ENCODE measurements at regions not wholly inside any gene's neighbourhood (a gene's known extent, or its start where the extent isn't known, plus 50 kb on each side); places are given as distances from the start of the nearest gene placed in this dataset.
A peak's percentile ranks its signal among the peaks of the same experiment; 100 is the strongest.

DNA sequence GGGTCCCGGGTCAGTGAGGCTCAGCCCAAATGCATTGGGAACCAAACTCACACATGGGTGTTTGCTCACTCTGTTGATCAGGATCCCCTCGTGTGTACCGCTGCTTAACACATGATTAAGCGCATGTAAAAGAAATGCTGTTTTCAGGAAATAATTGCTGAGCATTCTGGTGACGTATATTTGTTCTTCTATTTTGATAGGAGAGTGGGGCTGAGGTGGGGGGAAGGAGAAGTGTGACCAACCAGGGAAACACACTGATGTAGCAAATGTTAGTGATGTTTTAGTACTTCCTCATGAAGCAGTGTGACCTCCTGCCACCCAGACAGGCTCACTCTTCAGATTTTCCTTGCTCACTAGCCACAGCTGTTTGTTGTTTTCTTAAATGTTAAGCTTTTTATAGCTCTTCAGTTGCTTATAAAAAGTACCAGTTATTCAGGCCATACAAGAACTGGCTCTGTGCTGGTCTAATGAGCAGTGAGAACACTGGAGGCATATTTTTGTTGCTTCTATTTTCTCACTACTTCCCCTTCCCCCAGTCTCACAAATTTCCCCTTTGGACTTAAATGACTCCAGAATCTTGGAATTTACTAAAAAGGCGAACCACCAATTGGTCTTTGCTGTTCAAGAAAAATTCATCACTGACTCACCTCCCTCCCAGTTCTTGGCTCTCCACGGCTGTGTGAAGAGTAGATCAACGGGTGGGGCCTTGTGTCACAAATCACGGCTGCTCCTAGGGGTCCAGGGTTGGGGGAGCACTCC is 79.2 kb upstream of the BACH2 start:
- H3K36me3 ChIP-seq (ENCODE audit: control insufficient read depth, insufficient read depth, low read length) = no peaks in the 10 kb centered on the region
- no peak overlapping the region for H3K4me3 ChIP-seq (ENCODE audit: low read depth, low read length)
- ChIA-PET POLR2A (interaction anchor here (0.5 kb wide), 1 partner anchor 16 kb away, joined by 5 read pairs; no protein-coding TSS in a partner anchor), CTCF (interaction anchor here (1.0 to 6.0 kb wide), 4 partner anchors 12 to 103 kb away, joined by 3 to 24 read pairs (median 4); no protein-coding TSS in a partner anchor)
- peak; percentile 81 for DNase-seq (ENCODE audit: low read depth)
- TF ChIP-seq, protein P1, sequence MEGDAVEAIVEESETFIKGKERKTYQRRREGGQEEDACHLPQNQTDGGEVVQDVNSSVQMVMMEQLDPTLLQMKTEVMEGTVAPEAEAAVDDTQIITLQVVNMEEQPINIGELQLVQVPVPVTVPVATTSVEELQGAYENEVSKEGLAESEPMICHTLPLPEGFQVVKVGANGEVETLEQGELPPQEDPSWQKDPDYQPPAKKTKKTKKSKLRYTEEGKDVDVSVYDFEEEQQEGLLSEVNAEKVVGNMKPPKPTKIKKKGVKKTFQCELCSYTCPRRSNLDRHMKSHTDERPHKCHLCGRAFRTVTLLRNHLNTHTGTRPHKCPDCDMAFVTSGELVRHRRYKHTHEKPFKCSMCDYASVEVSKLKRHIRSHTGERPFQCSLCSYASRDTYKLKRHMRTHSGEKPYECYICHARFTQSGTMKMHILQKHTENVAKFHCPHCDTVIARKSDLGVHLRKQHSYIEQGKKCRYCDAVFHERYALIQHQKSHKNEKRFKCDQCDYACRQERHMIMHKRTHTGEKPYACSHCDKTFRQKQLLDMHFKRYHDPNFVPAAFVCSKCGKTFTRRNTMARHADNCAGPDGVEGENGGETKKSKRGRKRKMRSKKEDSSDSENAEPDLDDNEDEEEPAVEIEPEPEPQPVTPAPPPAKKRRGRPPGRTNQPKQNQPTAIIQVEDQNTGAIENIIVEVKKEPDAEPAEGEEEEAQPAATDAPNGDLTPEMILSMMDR (IDR thresholded peaks at IDR 0.05; ENCODE audit: insufficient read depth, low read depth, low read length) = no peak
- H3K27me3 ChIP-seq (ENCODE audit: control insufficient read depth, insufficient read depth, low read length) = no peaks in the 10 kb centered on the region

DNA sequence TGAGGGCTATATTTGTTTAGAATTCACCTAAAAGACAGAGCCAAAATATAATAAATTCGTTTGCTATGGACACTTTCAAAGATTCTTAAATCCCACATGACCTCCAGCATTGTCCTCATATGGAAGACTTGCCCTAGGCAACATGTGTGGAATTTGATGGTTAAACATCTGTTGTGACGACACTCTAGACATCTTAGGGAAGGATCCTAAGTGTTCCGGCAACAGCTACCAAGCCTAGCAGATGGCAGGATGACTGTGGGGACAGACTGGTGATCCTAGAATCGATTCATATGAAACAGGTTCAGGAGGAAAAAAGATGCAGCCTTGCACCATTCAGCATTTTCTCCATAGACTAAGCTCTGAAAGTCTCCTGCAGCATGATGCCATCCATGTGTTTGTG is 77.6 kb upstream of the BACH2 start:
- ChIA-PET POLR2A (no interaction called here), CTCF (interaction anchor here (0.7 to 6.0 kb wide), 2 partner anchors 19 to 434 kb away, joined by 4 to 24 read pairs; no protein-coding TSS in a partner anchor)
- no peaks in the 10 kb centered on the region; the same call in 1 of the 2 replicates for H3K27me3 ChIP-seq (ENCODE audit: control insufficient read depth, insufficient read depth, low read length)
- no peak for DNase-seq (ENCODE audit: low read depth)
- TF ChIP-seq, protein P1 (IDR thresholded peaks at IDR 0.05; ENCODE audit: insufficient read depth, low read depth, low read length) = no peak
- H3K4me3 ChIP-seq (ENCODE audit: low read depth, low read length) = no peak overlapping the region
- no peaks in the 10 kb centered on the region for H3K36me3 ChIP-seq (ENCODE audit: control insufficient read depth, insufficient read depth, low read length)

DNA sequence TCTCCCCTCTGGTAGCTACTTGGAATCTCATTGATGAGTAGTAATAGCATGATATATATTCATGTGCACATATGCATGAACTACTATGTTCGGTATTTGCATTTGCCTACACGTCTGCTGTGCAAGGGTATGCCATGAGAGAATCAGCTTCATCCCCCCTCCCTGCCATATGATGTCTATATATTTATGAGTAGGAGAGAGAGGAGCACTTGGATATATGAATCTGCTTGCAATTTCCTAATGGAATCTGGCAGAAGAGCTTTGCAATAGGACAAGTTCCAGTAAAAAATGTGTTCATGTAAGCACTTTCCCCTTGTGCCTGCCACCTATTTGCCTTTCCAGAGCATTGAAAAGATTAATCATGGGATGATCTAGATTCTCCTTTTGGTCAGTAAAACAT is 76.2 kb upstream of the BACH2 start:
- TF ChIP-seq, protein P1 (IDR thresholded peaks at IDR 0.05; ENCODE audit: insufficient read depth, low read depth, low read length) = no peak
- POLR2A ChIA-PET = no interaction called here
- CTCF ChIA-PET = interaction anchor here (0.5 to 6.0 kb wide), 3 partner anchors 12 to 106 kb away, joined by 3 to 24 read pairs (median 3); no protein-coding TSS in a partner anchor

DNA sequence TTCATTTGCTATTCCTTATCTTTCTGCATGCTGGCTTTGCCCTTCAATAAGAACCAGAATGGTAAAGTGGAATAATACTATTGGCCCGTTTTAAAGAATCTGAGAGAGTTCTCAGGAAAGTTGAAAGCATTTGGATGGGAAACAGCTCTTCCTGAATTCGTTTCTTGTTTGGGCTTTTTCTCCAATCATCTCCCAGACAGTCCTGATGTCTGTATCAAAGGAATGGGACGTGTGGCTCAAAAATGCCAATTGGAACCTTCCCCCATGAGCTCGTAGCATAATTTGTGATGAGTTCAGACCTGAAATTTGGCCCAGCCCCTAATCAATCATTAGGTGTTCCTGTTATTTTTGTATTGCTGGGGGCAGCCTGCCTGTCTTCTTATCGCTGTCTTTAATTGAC is 75.8 kb upstream of the BACH2 start:
- H3K36me3 ChIP-seq (ENCODE audit: control insufficient read depth, insufficient read depth, low read length) = no peaks in the 10 kb centered on the region
- ChIA-PET POLR2A (no interaction called here), CTCF (interaction anchor here (0.5 to 6.0 kb wide), 3 partner anchors 11 to 107 kb away, joined by 3 to 24 read pairs (median 3); no protein-coding TSS in a partner anchor)
- TF ChIP-seq, protein P1 (IDR thresholded peaks at IDR 0.05; ENCODE audit: insufficient read depth, low read depth, low read length) = no peak
- no peaks in the 10 kb centered on the region; the same call in 1 of the 2 replicates for H3K27me3 ChIP-seq (ENCODE audit: control insufficient read depth, insufficient read depth, low read length)
- H3K4me3 ChIP-seq (ENCODE audit: low read depth, low read length) = no peak overlapping the region
- no peak for DNase-seq (ENCODE audit: low read depth)

More for the DNA sequence above, 76.2 kb upstream of the BACH2 start:
- DNase-seq (ENCODE audit: low read depth) = no peak
- Histone ChIP-seq H3K36me3 (ENCODE audit: control insufficient read depth, insufficient read depth, low read length) (no peaks in the 10 kb centered on the region), H3K4me3 (ENCODE audit: low read depth, low read length) (no peak overlapping the region), H3K27me3 (ENCODE audit: control insufficient read depth, insufficient read depth, low read length) (no peaks in the 10 kb centered on the region; the same call in 1 of the 2 replicates)

DNA sequence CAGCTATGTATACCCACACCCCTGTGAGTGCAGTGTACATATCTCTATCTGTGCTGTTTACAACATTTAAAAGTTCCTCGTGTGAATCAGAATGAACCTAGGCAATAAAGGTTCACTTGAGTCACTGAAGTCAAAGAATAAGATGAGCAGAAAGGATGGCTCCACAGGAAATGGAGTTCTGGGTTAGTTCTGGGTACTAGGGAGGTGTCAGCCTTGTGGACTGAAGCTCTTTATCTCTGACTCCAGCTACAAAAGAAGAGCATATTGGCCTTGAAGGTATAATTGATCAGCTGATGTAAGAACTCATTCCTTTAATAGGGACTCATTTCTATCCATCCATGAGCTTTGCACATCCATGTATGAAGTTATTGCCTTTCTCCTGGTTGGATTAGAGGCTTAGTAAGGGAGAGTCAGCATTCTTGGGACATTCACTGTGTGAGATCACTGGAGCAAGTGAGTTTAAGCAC is 73.9 kb upstream of the BACH2 start:
- H3K27me3 ChIP-seq (ENCODE audit: control insufficient read depth, insufficient read depth, low read length) = no peaks in the 10 kb centered on the region; the same call in 1 of the 2 replicates
- TF ChIP-seq, protein P1 (IDR thresholded peaks at IDR 0.05; ENCODE audit: insufficient read depth, low read depth, low read length) = no peak
- H3K4me3 ChIP-seq (ENCODE audit: low read depth, low read length) = no peak overlapping the region
- ChIA-PET CTCF (interaction anchor here (0.9 kb wide), 1 partner anchor 22 kb away, joined by 4 read pairs; no protein-coding TSS in a partner anchor), POLR2A (interaction anchor here (0.5 kb wide), 1 partner anchor 265 kb away, joined by 3 read pairs; no protein-coding TSS in a partner anchor)
- DNase-seq (ENCODE audit: low read depth) = no peak
- no peaks in the 10 kb centered on the region for H3K36me3 ChIP-seq (ENCODE audit: control insufficient read depth, insufficient read depth, low read length)

Measured in BJ (cell line).